Right atrium auricular region (tissue), 2 donors: ENCODE measurements at regions not wholly inside any gene's neighbourhood (a gene's known extent, or its start where the extent isn't known, plus 50 kb on each side); places are given as distances from the start of the nearest gene placed in this dataset.

ENCODE experiments used
- DNase-seq: peaks from one replicate; pipeline ENCODE4 v3.0.0-alpha.2; 2019; ENCODE audit warnings: low spot score
- H3K27ac ChIP-seq, 2 donors: fragments of 200-600 bp; sonication (generic); 1 replicate in 1 of 2; 2 replicates in 1 of 2; pipeline ENCODE4 v1.5.1; 2016 to 2019
- H3K27me3 ChIP-seq, 2 donors: fragments of 200-600 bp; sonication (generic); one replicate each; pipeline versions ENCODE4 v1.5.1 to v1.6.0; 2017 to 2019
- H3K36me3 ChIP-seq: fragments of 200-600 bp; sonication (generic); one replicate; pipeline ENCODE4 v1.5.1; 2016
- H3K4me1 ChIP-seq, 2 donors: fragments of 200-600 bp; sonication (generic); one replicate each; pipeline versions ENCODE4 v1.5.1 to v1.6.0; 2017 to 2019
- H3K4me3 ChIP-seq, 2 donors: fragments of 200-600 bp; sonication (generic); 1 replicate in 1 of 2; 2 replicates in 1 of 2; pipeline ENCODE4 v1.5.1; 2017 to 2019; ENCODE audit warnings: mild to moderate bottlenecking in 1 of 2, moderate library complexity in 1 of 2
- H3K9me3 ChIP-seq, 2 donors: fragments of 200-600 bp; sonication (generic); one replicate each; pipeline ENCODE4 v1.5.1; 2019
- TF ChIP-seq, protein P1 (sequence below), 2 donors: fragments of 200-600 bp; sonication (generic); IDR thresholded peaks; one replicate each; pipeline ENCODE4 v1.5.1; 2019; ENCODE audit warnings: antibody characterized with exemption in 2 of 2

DNA sequence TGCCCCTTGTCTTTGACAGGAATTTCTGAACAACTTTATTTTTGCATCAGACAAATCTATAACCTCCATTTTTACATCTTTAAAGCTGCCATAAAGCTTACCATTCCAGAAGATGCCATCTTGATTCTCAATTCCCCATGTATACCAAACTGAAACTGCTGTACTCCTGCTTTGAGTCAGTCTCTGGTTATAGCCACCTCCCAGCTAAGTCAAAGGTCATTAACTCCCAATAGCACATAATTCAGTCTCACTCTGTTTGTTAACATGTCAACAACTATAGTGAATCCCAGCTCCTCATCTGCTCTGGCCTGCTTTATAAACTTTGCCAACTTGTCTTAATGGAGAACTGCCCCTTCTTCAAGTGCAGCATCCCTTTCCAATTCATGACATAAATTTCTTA is 343.6 kb downstream of the FRK start:
- TF ChIP-seq, protein P1, sequence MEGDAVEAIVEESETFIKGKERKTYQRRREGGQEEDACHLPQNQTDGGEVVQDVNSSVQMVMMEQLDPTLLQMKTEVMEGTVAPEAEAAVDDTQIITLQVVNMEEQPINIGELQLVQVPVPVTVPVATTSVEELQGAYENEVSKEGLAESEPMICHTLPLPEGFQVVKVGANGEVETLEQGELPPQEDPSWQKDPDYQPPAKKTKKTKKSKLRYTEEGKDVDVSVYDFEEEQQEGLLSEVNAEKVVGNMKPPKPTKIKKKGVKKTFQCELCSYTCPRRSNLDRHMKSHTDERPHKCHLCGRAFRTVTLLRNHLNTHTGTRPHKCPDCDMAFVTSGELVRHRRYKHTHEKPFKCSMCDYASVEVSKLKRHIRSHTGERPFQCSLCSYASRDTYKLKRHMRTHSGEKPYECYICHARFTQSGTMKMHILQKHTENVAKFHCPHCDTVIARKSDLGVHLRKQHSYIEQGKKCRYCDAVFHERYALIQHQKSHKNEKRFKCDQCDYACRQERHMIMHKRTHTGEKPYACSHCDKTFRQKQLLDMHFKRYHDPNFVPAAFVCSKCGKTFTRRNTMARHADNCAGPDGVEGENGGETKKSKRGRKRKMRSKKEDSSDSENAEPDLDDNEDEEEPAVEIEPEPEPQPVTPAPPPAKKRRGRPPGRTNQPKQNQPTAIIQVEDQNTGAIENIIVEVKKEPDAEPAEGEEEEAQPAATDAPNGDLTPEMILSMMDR (IDR thresholded peaks at IDR 0.05) = no peak

DNA sequence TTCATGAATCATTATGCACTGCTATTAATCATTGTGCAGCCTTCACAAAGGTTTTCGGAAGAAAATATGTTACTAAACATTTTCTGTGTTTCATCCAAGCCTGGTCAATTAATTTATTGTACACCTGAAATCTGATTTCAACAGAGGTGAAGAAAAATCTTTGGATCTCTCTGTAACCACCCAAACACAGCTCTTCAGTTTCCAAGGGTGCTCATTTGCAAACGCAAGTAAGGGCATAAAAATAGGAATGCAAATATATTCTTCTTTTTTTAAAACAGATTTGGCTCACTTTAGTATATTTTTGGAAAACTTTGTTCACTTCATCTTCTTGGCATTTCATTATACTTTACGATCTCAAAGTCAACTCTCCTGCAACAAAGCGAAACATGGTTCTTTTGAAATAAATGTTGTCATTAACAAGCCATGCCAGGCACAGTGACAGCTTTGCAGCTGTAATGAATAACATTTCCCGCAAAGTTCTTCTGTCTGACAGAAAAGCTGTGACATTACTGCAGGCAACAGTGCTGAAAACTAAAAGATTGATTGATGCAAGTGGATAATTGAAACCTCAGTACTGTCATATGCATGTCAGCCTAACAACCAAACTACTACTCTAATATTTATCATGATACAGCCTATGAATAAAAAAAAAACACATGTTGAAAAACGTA is 348.3 kb downstream of the FRK start:
- Histone ChIP-seq H3K27ac (no peak overlapping the region), H3K9me3 (no peaks in the 10 kb centered on the region), H3K27me3 (no peaks in the 10 kb centered on the region), H3K4me3 (no peak overlapping the region), H3K4me1 (no peaks in the 10 kb centered on the region), H3K36me3 (no peaks in the 10 kb centered on the region)
- DNase-seq = no peak
- TF ChIP-seq, protein P1 (IDR thresholded peaks at IDR 0.05) = no peak

More for the DNA sequence above, 343.6 kb downstream of the FRK start:
- Histone ChIP-seq H3K4me1 (no peaks in the 10 kb centered on the region), H3K9me3 (no peaks in the 10 kb centered on the region), H3K27me3 (no peaks in the 10 kb centered on the region), H3K4me3 (no peak overlapping the region), H3K36me3 (no peaks in the 10 kb centered on the region), H3K27ac (no peak overlapping the region)
- DNase-seq = no peak

DNA sequence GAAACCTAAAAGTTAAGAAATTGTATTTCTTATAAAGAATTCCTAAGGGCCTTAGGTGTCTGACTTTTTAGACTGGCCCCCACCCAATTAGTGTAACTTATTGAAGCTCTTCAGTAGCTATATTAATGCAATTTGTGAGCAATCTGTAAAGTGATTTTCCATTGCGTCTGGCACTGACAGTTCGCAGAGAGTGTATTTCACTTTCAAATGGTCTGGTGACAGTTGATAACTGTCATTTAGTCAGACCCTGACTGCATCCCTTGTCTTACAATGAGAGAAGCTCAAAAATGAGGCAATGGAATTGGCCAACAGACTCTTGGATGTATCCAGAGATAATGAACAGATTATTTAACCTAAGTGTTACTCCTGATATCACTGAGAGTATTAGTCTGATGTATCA is 351.8 kb downstream of the FRK start:
- Histone ChIP-seq H3K27ac (no peak overlapping the region), H3K27me3 (no peaks in the 10 kb centered on the region), H3K4me3 (no peak overlapping the region), H3K4me1 (no peaks in the 10 kb centered on the region), H3K36me3 (no peaks in the 10 kb centered on the region), H3K9me3 (no peaks in the 10 kb centered on the region)
- no peak for DNase-seq
- TF ChIP-seq, protein P1 (IDR thresholded peaks at IDR 0.05) = no peak

DNA sequence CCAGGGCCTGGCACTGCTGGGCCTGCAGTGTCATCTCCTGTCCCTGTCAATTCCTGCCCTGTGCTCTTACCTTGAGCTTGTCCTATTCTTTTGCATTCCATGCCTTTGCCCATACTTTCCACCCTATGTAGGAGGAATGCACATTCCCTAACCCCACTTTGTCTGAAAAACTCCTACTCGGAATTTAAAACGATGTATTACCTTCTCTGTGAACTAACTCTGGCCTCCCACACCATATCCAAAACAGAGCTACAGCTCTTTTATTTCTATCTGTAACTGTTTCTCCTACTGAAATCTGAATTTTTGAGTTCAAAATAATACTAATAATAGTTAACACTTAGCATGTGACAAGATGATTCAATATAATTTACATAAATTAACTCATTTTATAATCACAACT is 353.7 kb downstream of the FRK start:
- H3K4me1 ChIP-seq = no peaks in the 10 kb centered on the region
- H3K27ac ChIP-seq = no peak overlapping the region
- no peaks in the 10 kb centered on the region for H3K36me3 ChIP-seq
- no peak overlapping the region for H3K4me3 ChIP-seq
- no peak for DNase-seq
- H3K9me3 ChIP-seq = peaks cover 0 to 10% of the 10 kb centered on the region in 2 donors
- H3K27me3 ChIP-seq = no peaks in the 10 kb centered on the region
- TF ChIP-seq, protein P1 (IDR thresholded peaks at IDR 0.05) = no peak

DNA sequence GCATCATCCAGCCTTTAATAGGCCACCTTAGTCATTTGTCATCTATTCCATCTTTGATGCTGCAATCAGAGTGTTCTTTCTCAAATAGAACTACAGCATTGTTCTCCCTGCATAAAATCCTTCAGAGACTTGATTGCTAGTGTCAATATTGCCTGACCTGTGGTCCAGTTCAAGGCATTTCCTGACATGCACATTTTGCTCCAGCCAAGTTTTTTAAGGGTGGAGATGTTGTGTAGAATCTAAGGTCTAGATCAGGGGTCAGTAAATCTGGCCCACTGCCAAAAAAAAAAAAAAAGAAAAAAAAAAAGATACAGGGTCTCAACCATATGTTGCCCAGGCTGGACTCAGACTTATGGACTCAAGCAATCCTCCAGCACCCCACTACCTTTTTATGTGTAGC is 354.4 kb downstream of the FRK start:
- no peak for DNase-seq
- Histone ChIP-seq H3K4me3 (no peak overlapping the region), H3K27ac (no peak overlapping the region), H3K27me3 (no peaks in the 10 kb centered on the region), H3K36me3 (no peaks in the 10 kb centered on the region), H3K9me3 (peaks cover 0 to 10% of the 10 kb centered on the region in 2 donors), H3K4me1 (no peaks in the 10 kb centered on the region)
- TF ChIP-seq, protein P1 (IDR thresholded peaks at IDR 0.05) = no peak

DNA sequence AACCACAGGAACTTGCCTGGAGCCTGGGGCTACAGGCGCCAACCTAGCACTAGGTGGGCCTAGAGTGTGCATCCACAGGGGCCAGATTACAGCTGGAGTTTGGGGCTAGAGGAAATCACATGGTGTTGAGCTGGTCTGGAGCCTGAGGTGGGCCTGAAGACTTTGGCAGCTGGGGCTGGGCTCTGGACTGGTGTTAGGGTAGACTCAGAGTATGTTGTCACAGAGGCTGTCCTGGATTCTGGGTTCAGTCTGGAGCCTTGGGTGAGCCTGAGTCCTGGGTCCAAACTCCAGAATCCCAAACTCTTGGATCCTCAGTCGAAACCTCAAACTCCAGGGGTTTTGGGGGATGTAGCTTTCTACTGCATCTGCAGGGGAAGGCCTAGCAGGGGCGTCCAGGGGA is 356.7 kb downstream of the FRK start:
- Histone ChIP-seq H3K4me3 (no peak overlapping the region), H3K36me3 (no peaks in the 10 kb centered on the region), H3K27me3 (no peaks in the 10 kb centered on the region), H3K27ac (no peak overlapping the region), H3K9me3 (peaks cover 0 to 17% of the 10 kb centered on the region in 2 donors), H3K4me1 (no peaks in the 10 kb centered on the region)
- TF ChIP-seq, protein P1 (IDR thresholded peaks at IDR 0.05) = no peak
- DNase-seq = no peak
